Adrenal gland (tissue), 9 donors: ENCODE measurements at regions not wholly inside any gene's neighbourhood (a gene's known extent, or its start where the extent isn't known, plus 50 kb on each side); places are given as distances from the start of the nearest gene placed in this dataset.

ENCODE experiments used
- DNase-seq, 7 donors: peaks; one replicate each; pipeline ENCODE4 v3.0.0-alpha.2; 2019 to 2020
- H3K27ac ChIP-seq, 5 donors: fragments of 200-600 bp; sonication (generic) in 4 of 5; 1 replicate in 3 of 5; 2 replicates in 2 of 5; pipeline versions ENCODE4 v1.5.1 to v1.8.0; 2016 to 2020; ENCODE audit warnings: mild to moderate bottlenecking in 1 of 5
- H3K27me3 ChIP-seq: fragments of 200-600 bp; 2 replicates; pipeline ENCODE4 v1.8.0; 2021
- H3K36me3 ChIP-seq, 2 donors: fragments of 200-600 bp; replicated peaks in 1 of 2; 1 replicate in 1 of 2; 2 replicates in 1 of 2; pipeline versions ENCODE4 v1.5.1 to v1.8.0; 2018 to 2022
- H3K4me1 ChIP-seq, 2 donors: fragments of 200-600 bp; replicated peaks in 1 of 2; 1 replicate in 1 of 2; 2 replicates in 1 of 2; pipeline versions ENCODE4 v1.5.1 to v1.8.0; 2018 to 2021
- H3K4me3 ChIP-seq, 4 donors: fragments of 200-600 bp; sonication (generic) in 3 of 4; one replicate each; pipeline ENCODE4 v1.5.1; 2016 to 2018
- H3K9me3 ChIP-seq, 3 donors: fragments of 200-600 bp; sonication (generic) in 1 of 3; replicated peaks in 1 of 3; 1 replicate in 2 of 3; 2 replicates in 1 of 3; pipeline versions ENCODE4 v1.5.1 to v1.8.0; 2016 to 2021
- POLR2A ChIP-seq, 2 donors: fragments of 450-650 bp; IDR thresholded peaks; one replicate each; pipeline ENCODE4 v1.6.1; 2017; ENCODE audit warnings: antibody characterized with exemption in 2 of 2, mild to moderate bottlenecking in 2 of 2, moderate library complexity in 1 of 2
- WGBS, 4 donors: extraction: QIAGEN DNeasy Blood & Tissue Kit in 2 of 4; methylation state at CpG; one replicate each; pipeline versions ENCODE4 v1.1.5 to v1.1.7; 2013 to 2017; 5-methylcytosine and 5-hydroxymethylcytosine counted together
- intact Hi-C, 2 donors: fragments of 100-400 bp; cut with DNase I; formaldehyde crosslinking; loops; one replicate each; pipeline versions ENCODE4 v1.14.1 to v1.15.0; 2022 to 2023
- TF ChIP-seq, protein P1 (sequence below), 6 experiments: fragments of 450-650 bp in 4 of 6; fragments of 200-600 bp in 2 of 6; sonication (generic) in 1 of 6; IDR thresholded peaks; 1 replicate in 5 of 6; 2 replicates in 1 of 6; pipeline versions ENCODE4 v1.5.1 to v1.8.0; 2016 to 2021; ENCODE audit warnings: antibody characterized with exemption in 6 of 6, mild to moderate bottlenecking in 2 of 6, moderate library complexity in 1 of 6
- donor health status: healthy with polysubstance abuse.
- donor health status: Bipolar disorder and iron deficiency.
- donor health status: DM: yes; HTN: yes; CAD: no.
- donor health status: DM: no; HTN: no; CAD: no.
- donor health status: DM: no; HTN: no; CAD: no.

- no peak for DNase-seq
- intact Hi-C loops = loop anchor here (5.0 to 10.0 kb wide), 2 partner anchors 270 to 442 kb away; no protein-coding TSS in a partner anchor
- Histone ChIP-seq H3K27ac (no peak overlapping the region), H3K4me3 (no peak overlapping the region), H3K36me3 (no peaks in the 10 kb centered on the region), H3K27me3 (peaks cover 9% of the 10 kb centered on the region), H3K9me3 (no peaks in the 10 kb centered on the region), H3K4me1 (no peaks in the 10 kb centered on the region)
- 59 to 78% (median 65%) methylated on average over 10 to 20 of the region's 20 CpGs for WGBS, 4 donors
- no peak for TF ChIP-seq POLR2A (IDR thresholded peaks at IDR 0.05)
- TF ChIP-seq, protein P1, sequence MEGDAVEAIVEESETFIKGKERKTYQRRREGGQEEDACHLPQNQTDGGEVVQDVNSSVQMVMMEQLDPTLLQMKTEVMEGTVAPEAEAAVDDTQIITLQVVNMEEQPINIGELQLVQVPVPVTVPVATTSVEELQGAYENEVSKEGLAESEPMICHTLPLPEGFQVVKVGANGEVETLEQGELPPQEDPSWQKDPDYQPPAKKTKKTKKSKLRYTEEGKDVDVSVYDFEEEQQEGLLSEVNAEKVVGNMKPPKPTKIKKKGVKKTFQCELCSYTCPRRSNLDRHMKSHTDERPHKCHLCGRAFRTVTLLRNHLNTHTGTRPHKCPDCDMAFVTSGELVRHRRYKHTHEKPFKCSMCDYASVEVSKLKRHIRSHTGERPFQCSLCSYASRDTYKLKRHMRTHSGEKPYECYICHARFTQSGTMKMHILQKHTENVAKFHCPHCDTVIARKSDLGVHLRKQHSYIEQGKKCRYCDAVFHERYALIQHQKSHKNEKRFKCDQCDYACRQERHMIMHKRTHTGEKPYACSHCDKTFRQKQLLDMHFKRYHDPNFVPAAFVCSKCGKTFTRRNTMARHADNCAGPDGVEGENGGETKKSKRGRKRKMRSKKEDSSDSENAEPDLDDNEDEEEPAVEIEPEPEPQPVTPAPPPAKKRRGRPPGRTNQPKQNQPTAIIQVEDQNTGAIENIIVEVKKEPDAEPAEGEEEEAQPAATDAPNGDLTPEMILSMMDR (IDR thresholded peaks at IDR 0.05) = no peak
Observed at GRCh38 chr16:86074651-86075487, 175.9 kb downstream of the IRF8 start.

GRCh38 chr16:86075488-86075785, 176.5 kb downstream of the IRF8 start:
- no peak overlapping the region for H3K4me3 ChIP-seq
- intact Hi-C loops = loop anchor here in 1 of 2 donors (10.0 kb wide), 1 partner anchor 269 kb away; no protein-coding TSS in a partner anchor
- H3K36me3 ChIP-seq = no peaks in the 10 kb centered on the region
- no peaks in the 10 kb centered on the region for H3K9me3 ChIP-seq
- no peak for DNase-seq
- H3K27ac ChIP-seq = no peak overlapping the region
- TF ChIP-seq POLR2A (IDR thresholded peaks at IDR 0.05) = no peak
- TF ChIP-seq, protein P1 (IDR thresholded peaks at IDR 0.05) = no peak
- no peaks in the 10 kb centered on the region for H3K4me1 ChIP-seq
- H3K27me3 ChIP-seq = peaks cover 8% of the 10 kb centered on the region
- 51 to 75% (median 63%) methylated on average over 2 of the region's 2 CpGs for WGBS, 4 donors

- H3K36me3 ChIP-seq = no peaks in the 10 kb centered on the region
- no peaks in the 10 kb centered on the region for H3K4me1 ChIP-seq
- intact Hi-C loops = loop anchor here in 1 of 2 donors (10.0 kb wide), 1 partner anchor 269 kb away; no protein-coding TSS in a partner anchor
- TF ChIP-seq, protein P1 (IDR thresholded peaks at IDR 0.05) = no peak
- 68 to 82% (median 78%) methylated on average over 9 of the region's 9 CpGs for WGBS, 4 donors
- DNase-seq = no peak
- no peak overlapping the region for H3K27ac ChIP-seq
- H3K4me3 ChIP-seq = no peak overlapping the region
- H3K27me3 ChIP-seq = peaks cover 8% of the 10 kb centered on the region
- H3K9me3 ChIP-seq = no peaks in the 10 kb centered on the region
Observed at GRCh38 chr16:86075839-86076440, 177.0 kb downstream of the IRF8 start.

GRCh38 chr16:86076606-86077005, 177.6 kb downstream of the IRF8 start:
- H3K4me1 ChIP-seq = no peaks in the 10 kb centered on the region
- no peaks in the 10 kb centered on the region for H3K9me3 ChIP-seq
- H3K27me3 ChIP-seq = peaks cover 8% of the 10 kb centered on the region
- H3K4me3 ChIP-seq = no peak overlapping the region
- no peaks in the 10 kb centered on the region for H3K36me3 ChIP-seq
- H3K27ac ChIP-seq = no peak overlapping the region
- WGBS, 4 donors = 84 to 93% (median 88%) methylated on average over 5 of the region's 5 CpGs
- no peak for DNase-seq
- intact Hi-C loops = loop anchor here in 1 of 2 donors (10.0 kb wide), 1 partner anchor 268 kb away; no protein-coding TSS in a partner anchor
- TF ChIP-seq, protein P1 (IDR thresholded peaks at IDR 0.05) = no peak
- TF ChIP-seq POLR2A (IDR thresholded peaks at IDR 0.05) = no peak
